ENCODE measurements at regions not wholly inside any gene's neighbourhood (a gene's known extent, or its start where the extent isn't known, plus 50 kb on each side); places are given as distances from the start of the nearest gene placed in this dataset.

GRCh38 chr1:229768232-229768631 is 142.2 kb downstream of the URB2 start:
- no peak for DNase-seq

- DNase-seq: no peak
Observed at GRCh38 chr1:229769006-229769405, 143.0 kb downstream of the URB2 start.

GRCh38 chr1:229769809-229770208 is 143.8 kb downstream of the URB2 start:
- DNase-seq: no peak

GRCh38 chr1:229778794-229779193 is 152.7 kb downstream of the URB2 start:
- no peak for DNase-seq

GRCh38 chr1:229781453-229781852 is 155.4 kb downstream of the URB2 start:
- DNase-seq: no peak

GRCh38 chr1:229782469-229782868 is 156.4 kb downstream of the URB2 start:
- no peak for DNase-seq

GRCh38 chr1:229784834-229785233 is 158.8 kb downstream of the URB2 start:
- no peak for DNase-seq

GRCh38 chr1:229786974-229787610 is 161.0 kb downstream of the URB2 start:
- no peak for DNase-seq

- DNase-seq: no peak
Observed at GRCh38 chr1:229788004-229788403, 162.0 kb downstream of the URB2 start.

GRCh38 chr1:229792012-229792975 is 166.2 kb downstream of the URB2 start:
- no peak for DNase-seq

GRCh38 chr1:229793488-229793887 is 167.4 kb downstream of the URB2 start:
- DNase-seq: no peak

GRCh38 chr1:229798558-229798957 is 172.5 kb downstream of the URB2 start:
- DNase-seq: no peak

- no peak for DNase-seq
Observed at GRCh38 chr1:229803626-229804217, 177.7 kb downstream of the URB2 start.

GRCh38 chr1:229808272-229808671 is 182.2 kb downstream of the URB2 start:
- DNase-seq: no peak

GRCh38 chr1:229810140-229810539 is 184.1 kb downstream of the URB2 start:
- no peak for DNase-seq

- no peak for DNase-seq
Observed at GRCh38 chr1:229810961-229811360, 184.9 kb downstream of the URB2 start.

GRCh38 chr1:229812148-229812547 is 186.1 kb downstream of the URB2 start:
- no peak for DNase-seq

GRCh38 chr1:229812693-229813092 is 186.6 kb downstream of the URB2 start:
- no peak for DNase-seq

- DNase-seq: no peak
Observed at GRCh38 chr1:229815076-229815475, 189.0 kb downstream of the URB2 start.

GRCh38 chr1:229815961-229816360 is 189.9 kb downstream of the URB2 start:
- DNase-seq: no peak

- no peak for DNase-seq
Observed at GRCh38 chr1:229817936-229818335, 191.9 kb downstream of the URB2 start.

GRCh38 chr1:229819091-229819490 is 193.0 kb downstream of the URB2 start:
- DNase-seq: peak; percentile 9

GRCh38 chr1:229822026-229822425 is 196.0 kb downstream of the URB2 start:
- no peak for DNase-seq

- no peak for DNase-seq
Observed at GRCh38 chr1:229825042-229825441, 199.0 kb downstream of the URB2 start.

All from dermis blood vessel endothelial cell (primary cell).